Neural cell (in vitro differentiated cells): ENCODE measurements at regions not wholly inside any gene's neighbourhood (a gene's known extent, or its start where the extent isn't known, plus 50 kb on each side); places are given as distances from the start of the nearest gene placed in this dataset.

Source experiments
- CTCF ChIP-seq: fragments of 450-650 bp; IDR thresholded peaks from 2 replicates; pipeline ENCODE4 v1.5.1; 2014; ENCODE audit warnings: antibody characterized with exemption, mild to moderate bottlenecking, moderate library complexity; ENCODE audit not compliant: poor library complexity, severe bottlenecking
- EZH2 ChIP-seq: fragments of 200-600, 300-800 bp; shearing (Covaris generic), sonication (generic); IDR thresholded peaks from 2 replicates; pipeline ENCODE4 v1.6.1; 2014; ENCODE audit warnings: antibody characterized with exemption, low read length, borderline replicate concordance, mild to moderate bottlenecking; ENCODE audit not compliant: insufficient read depth, poor library complexity, severe bottlenecking
- POLR2AphosphoS5 ChIP-seq: IDR thresholded peaks from 2 replicates; pipeline ENCODE4 v1.6.1; 2012

GRCh38 chr5:18900644-18901043 is 1087.4 kb downstream of the CDH18 start:
- TF ChIP-seq POLR2AphosphoS5 (no peak), CTCF (no peak), EZH2 (no peak)
